Activated naive CD8-positive, alpha-beta T cell treated with anti-CD3 and anti-CD28 coated beads, Interleukin-2, amount 10 ng/mL, durations not matched to agents 7 days and 5 days (primary cell): ENCODE measurements at regions not wholly inside any gene's neighbourhood (a gene's known extent, or its start where the extent isn't known, plus 50 kb on each side); places are given as distances from the start of the nearest gene placed in this dataset.
"Not testable (repeated sequence)": the region's sequence is repeated elsewhere in the genome, so short reads cannot be mapped to it uniquely, and the experiment has no call there.

Experiments used
- ATAC-seq: fragments of 150-1000 bp; cut with Tn5 transposase; one replicate; pipeline ENCODE4 v1.10.0; 2021; ENCODE audit warnings: low read depth, moderate library complexity
- POLR2A ChIA-PET: fragments of 350-600 bp; sonication (Branson Sonifier 250); formaldehyde crosslinking; loops from one replicate; lab custom pipeline; 2021; ENCODE audit warnings: antibody characterized with exemption; lab: Charles Lee
- DNase-seq: peaks from one replicate; pipeline ENCODE4 v3.0.0; 2021
- H3K27ac Mint-ChIP-seq: one replicate; pipeline ENCODE4 v1.8.0; 2022; ENCODE audit warnings: mild to moderate bottlenecking, mixed read lengths
- H3K27me3 Mint-ChIP-seq: one replicate; pipeline ENCODE4 v1.8.0; 2022; ENCODE audit warnings: mild to moderate bottlenecking, moderate library complexity, mixed read lengths
- H3K36me3 Mint-ChIP-seq: one replicate; pipeline ENCODE4 v1.8.0; 2021; ENCODE audit warnings: mild to moderate bottlenecking, mixed read lengths
- H3K4me1 Mint-ChIP-seq: one replicate; pipeline ENCODE4 v1.8.0; 2021; ENCODE audit warnings: mixed read lengths
- H3K4me3 Mint-ChIP-seq: one replicate; pipeline ENCODE4 v1.8.0; 2022; ENCODE audit warnings: mild to moderate bottlenecking, moderate library complexity, mixed read lengths
- H3K9me3 Mint-ChIP-seq: one replicate; pipeline ENCODE4 v1.8.0; 2021; ENCODE audit warnings: mixed read lengths

DNA sequence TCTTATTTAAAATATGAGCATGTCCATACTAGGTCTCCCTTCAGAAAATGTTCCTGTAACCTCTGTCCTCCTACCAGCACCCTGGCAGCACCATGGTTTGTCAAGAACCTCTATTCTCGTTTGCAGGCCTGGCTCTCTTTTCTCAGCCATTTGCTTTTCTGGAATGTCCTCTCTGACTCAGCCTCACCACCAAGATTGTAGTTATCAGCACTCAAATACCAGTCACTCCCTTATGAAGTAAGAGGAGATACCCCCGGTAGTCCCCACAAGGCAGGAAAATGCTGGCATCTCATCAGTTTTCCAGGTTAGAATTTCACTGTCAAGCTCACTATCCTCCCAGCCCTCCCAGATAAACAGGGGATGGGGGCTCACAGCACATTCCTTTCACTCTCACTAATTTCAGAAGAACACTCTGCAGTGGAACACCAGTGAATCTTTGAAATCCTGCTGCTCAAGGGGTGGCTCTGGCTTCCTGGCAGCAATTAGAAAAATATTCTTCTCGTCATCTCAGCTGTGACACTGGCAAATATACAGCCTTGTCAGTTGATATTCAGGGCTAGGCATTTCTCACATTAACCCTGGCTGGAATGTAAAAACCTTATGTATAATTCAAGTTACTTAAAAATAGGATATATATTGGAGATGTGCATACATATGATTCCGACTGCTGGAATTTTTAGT, 129.2 kb downstream of the TBX18 start:
- DNase-seq (no peak), ATAC-seq (no peak)
- Mint-ChIP-seq H3K27ac (no peak overlapping the region), H3K9me3 (peaks cover 2% of the 10 kb centered on the region), H3K36me3 (no peaks in the 10 kb centered on the region), H3K27me3 (no peaks in the 10 kb centered on the region), H3K4me1 (no peaks in the 10 kb centered on the region), H3K4me3 (no peak overlapping the region)
- POLR2A ChIA-PET: no interaction called here

DNA sequence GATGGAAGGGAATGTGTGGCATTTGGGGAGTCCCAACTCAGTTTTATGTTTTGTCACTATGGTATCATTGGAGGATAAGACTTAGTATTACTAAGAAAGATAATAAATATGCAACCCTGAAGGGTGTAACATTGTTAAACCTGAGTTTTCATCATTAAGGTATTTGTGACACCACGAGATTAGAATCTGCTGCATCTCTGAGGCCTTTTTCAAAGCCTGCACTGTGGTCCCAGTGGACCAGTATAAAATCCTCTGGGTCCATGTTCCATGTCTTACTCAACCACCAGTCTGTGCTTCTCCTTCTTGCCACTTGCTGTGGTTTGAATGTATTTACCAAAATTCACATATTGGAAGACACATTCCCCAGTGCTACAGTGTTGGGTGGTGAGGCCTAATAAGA, 130.6 kb downstream of the TBX18 start:
- DNase-seq: no peak
- POLR2A ChIA-PET: no interaction called here
- Mint-ChIP-seq H3K27me3 (no peaks in the 10 kb centered on the region), H3K36me3 (no peaks in the 10 kb centered on the region), H3K4me3 (no peak overlapping the region), H3K4me1 (no peaks in the 10 kb centered on the region), H3K9me3 (peaks cover 2% of the 10 kb centered on the region), H3K27ac (no peak overlapping the region)
- no peak for ATAC-seq

DNA sequence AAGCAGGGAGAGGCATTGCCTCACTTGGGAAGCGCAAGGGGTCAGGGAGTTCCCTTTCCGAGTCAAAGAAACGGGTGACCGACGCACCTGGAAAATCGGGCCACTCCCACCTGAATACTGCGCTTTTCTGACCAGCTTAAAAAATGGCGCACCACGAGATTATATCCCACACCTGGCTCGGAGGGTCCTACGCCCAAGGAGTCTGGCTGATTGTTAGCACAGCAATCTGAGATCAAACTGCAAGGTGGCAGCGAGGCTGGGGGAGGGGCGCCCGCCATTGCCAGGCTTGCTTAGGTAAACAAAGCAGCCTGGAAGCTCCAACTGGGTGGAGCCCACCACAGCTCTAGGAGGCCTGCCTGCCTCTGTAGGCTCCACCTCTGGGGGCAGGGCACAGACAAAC, 137.9 kb downstream of the TBX18 start:
- H3K9me3 Mint-ChIP-seq, ATAC-seq: not testable (repeated sequence)

DNA sequence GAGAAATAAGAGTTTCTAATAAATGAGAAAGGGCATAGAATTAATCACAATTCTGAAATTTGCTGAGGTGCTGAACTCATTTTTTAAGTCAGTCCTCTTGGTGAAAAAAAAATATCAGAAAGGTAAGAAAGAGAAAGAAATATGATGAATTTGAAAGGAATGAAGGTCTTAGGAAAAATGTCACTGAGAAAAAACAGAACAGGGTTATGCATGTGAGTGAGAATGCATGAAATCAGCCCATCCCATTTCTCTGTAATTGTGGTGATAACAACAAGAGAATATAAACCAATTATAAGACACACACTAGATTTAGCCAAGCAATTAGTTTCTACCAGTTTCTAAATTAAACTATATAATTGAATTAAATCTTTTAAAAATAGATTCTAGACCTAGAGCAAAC, 138.9 kb downstream of the TBX18 start:
- Mint-ChIP-seq H3K4me1 (no peaks in the 10 kb centered on the region), H3K9me3 (peaks cover 6% of the 10 kb centered on the region), H3K27ac (no peak overlapping the region), H3K36me3 (no peaks in the 10 kb centered on the region), H3K27me3 (no peaks in the 10 kb centered on the region), H3K4me3 (no peak overlapping the region)
- POLR2A ChIA-PET: no interaction called here
- no peak for ATAC-seq
- DNase-seq: no peak

More for the DNA sequence above, 137.9 kb downstream of the TBX18 start:
- H3K4me3 Mint-ChIP-seq, DNase-seq, H3K4me1 Mint-ChIP-seq, POLR2A ChIA-PET, H3K36me3 Mint-ChIP-seq, H3K27me3 Mint-ChIP-seq, H3K27ac Mint-ChIP-seq: not testable (repeated sequence)

DNA sequence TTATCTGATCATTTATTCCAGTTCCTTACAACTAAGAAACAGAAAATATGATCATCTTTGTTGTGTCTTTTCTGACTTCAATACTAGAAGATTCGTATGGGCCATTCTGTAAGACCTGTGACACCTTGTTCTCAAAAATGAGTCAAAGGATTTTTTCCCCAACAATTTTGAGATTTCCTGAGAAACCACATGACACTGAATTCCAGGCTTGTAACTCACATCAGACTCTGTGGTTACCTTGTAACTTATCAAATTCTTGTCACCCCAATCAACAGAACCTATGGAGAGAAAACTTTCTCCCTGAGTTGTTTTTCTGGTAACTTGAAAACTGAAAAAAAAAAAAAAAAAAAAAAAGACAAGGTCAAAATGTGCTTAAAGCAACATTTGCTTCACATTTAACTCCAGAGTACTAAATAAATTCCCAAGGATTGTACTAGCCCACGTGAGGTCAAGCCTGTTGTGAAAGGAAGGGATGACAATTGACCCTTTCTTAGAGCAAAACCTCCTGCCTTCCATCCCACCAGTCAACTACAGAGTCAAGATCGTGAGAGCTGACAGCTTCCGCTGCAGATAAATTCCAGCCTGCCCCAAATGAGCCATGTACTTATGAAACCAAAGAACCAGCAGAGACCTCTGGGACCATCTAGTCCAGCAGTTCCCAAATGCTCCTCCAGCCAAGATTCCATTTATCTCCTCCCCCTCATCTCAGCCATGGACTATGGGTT, 140.3 kb downstream of the TBX18 start:
- ATAC-seq (no peak), DNase-seq (no peak)
- Mint-ChIP-seq H3K27ac (no peak overlapping the region), H3K27me3 (no peaks in the 10 kb centered on the region), H3K9me3 (peaks cover 6% of the 10 kb centered on the region), H3K4me1 (no peaks in the 10 kb centered on the region), H3K36me3 (no peaks in the 10 kb centered on the region), H3K4me3 (no peak overlapping the region)
- POLR2A ChIA-PET: no interaction called here

DNA sequence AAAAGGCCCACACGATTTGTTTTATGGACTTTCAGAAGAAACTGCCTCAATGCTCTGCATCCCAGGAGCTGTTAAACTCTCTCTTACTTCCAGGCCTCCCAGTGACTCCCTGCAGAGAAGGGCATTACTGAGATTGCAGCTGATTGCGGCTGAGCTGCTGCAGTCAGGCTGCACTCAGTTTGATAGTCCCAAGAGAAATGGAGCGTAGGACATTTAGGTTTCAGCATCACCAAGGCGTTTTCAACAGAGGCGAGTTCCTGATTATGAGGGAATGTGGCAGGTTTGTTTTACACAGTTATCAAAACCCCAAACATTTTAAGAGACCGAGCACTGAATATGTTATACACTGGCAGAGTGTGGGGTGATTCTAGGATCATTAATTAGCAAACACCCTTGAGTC, 145.6 kb downstream of the TBX18 start:
- H3K36me3 Mint-ChIP-seq: no peaks in the 10 kb centered on the region
- H3K4me1 Mint-ChIP-seq: no peaks in the 10 kb centered on the region
- POLR2A ChIA-PET: no interaction called here
- DNase-seq (no peak), ATAC-seq (no peak)
- H3K27ac Mint-ChIP-seq: no peak overlapping the region
- peaks cover 6% of the 10 kb centered on the region for H3K9me3 Mint-ChIP-seq
- H3K27me3 Mint-ChIP-seq: no peaks in the 10 kb centered on the region
- H3K4me3 Mint-ChIP-seq: no peak overlapping the region

DNA sequence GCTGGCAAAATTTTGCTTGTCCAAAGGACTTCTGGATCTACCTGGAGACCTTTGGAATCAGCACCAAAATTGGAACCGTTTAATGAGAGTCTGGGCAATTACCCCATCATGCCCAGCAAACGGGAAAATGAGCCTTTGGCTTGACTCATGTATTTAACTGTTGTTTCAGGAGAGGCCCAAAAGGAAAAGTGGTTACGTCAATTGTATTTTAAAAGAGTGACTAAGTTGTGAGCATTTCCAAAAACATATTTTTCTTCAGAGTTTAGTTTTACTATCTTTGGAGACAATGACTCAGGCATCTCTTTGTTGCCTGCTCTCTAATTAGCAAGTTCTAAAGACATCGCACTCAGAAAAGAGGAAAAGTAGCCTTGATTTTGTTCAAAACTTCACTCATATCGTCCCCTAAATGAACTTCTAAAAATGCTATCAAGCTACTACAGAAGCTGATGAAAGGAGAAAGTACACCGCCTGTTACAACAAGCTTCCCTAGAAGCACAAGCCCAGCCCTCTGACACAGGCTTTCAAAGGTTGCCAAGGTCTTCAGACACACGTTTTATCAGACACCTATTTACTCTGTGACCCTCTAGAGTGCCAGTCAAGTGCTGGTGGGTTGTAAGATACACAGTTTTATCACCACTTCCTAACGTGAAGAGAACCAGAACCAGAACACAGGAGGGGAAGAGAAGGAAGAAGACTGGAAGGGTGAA, 146.2 kb downstream of the TBX18 start:
- no peak overlapping the region for H3K4me3 Mint-ChIP-seq
- DNase-seq (no peak), ATAC-seq (no peak)
- H3K4me1 Mint-ChIP-seq: no peaks in the 10 kb centered on the region
- peaks cover 6% of the 10 kb centered on the region for H3K9me3 Mint-ChIP-seq
- no peaks in the 10 kb centered on the region for H3K27me3 Mint-ChIP-seq
- POLR2A ChIA-PET: no interaction called here
- no peak overlapping the region for H3K27ac Mint-ChIP-seq
- H3K36me3 Mint-ChIP-seq: no peaks in the 10 kb centered on the region

DNA sequence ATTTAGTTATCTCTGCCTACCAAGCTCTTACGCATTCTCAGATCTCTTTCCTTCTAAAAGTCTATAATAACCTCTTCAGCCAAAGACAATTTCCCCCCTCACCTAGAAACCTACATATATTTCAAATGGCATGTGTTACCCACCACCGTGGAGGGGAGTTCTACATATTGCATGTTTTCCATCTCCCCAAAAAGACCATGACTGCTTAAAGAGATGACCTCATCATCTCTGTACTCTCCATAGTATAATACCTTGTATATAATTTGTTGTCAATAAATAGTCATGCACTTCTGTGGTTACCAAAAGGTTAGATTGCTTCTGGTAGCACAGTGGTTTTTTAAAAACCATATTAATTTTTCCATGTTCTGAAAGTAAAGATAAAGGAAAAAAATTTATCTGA, 148.4 kb downstream of the TBX18 start:
- POLR2A ChIA-PET: no interaction called here
- DNase-seq (no peak), ATAC-seq (no peak)
- H3K9me3 Mint-ChIP-seq: no peaks in the 10 kb centered on the region
- no peaks in the 10 kb centered on the region for H3K27me3 Mint-ChIP-seq
- H3K36me3 Mint-ChIP-seq: no peaks in the 10 kb centered on the region
- H3K4me1 Mint-ChIP-seq: no peaks in the 10 kb centered on the region
- no peak overlapping the region for H3K27ac Mint-ChIP-seq
- H3K4me3 Mint-ChIP-seq: no peak overlapping the region

DNA sequence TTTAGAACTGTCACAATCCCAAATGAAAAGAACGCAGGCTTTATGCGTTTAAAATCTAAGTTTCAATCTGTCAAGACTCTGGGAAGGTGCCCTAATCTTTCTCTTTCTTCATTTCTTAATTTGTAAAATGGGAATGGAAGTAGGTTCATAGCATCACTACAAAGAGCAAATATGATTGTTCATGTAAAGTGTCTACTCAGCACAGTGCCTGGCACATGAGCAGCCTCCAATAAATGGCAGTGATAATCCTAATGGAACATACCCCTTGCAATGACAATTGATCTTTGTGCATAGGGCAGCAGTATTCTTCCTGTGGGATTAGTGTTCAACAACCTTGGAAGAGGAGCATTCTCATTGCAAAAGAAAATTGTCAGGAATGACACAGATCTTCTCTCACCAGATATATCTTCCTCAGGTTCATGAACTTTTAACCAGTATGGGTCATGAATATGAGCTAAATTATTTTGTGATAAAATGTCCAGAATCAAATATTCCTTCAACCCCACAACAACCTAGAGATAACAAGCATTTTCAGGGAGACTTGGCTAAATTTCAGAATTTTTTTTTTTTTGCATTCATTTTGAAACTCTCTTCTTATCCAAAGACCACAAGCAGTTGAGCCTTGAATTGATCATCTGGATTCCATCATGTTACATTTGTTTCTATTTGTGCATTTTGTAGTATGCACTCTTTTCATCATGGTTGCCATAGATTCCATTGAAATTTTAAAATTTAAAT, 149.1 kb downstream of the TBX18 start:
- Mint-ChIP-seq H3K27ac (no peak overlapping the region), H3K4me3 (no peak overlapping the region), H3K27me3 (no peaks in the 10 kb centered on the region), H3K4me1 (no peaks in the 10 kb centered on the region), H3K9me3 (no peaks in the 10 kb centered on the region), H3K36me3 (no peaks in the 10 kb centered on the region)
- POLR2A ChIA-PET: no interaction called here
- DNase-seq: no peak
- ATAC-seq: no peak

DNA sequence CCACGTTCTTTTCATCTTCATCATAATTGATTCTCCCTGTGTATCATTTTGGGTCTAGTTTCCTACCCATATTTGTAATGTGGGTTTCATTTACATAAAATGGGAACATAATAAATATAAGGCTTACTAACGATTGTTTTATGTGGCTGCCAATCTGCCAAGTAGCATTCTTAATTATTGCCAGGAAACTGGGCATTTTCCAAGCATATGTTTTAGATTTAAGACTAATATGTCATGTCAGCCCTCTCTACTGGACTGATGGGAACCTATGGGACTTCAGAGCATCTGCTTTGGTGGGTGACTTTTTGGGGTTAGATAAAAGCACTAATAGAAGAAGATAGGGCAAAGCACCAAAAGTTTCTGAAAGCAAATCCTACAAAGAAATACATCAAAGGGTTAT, 157.5 kb downstream of the TBX18 start:
- H3K36me3 Mint-ChIP-seq: no peaks in the 10 kb centered on the region
- no peaks in the 10 kb centered on the region for H3K4me1 Mint-ChIP-seq
- no peak overlapping the region for H3K4me3 Mint-ChIP-seq
- no peak for ATAC-seq
- no peaks in the 10 kb centered on the region for H3K27me3 Mint-ChIP-seq
- POLR2A ChIA-PET: no interaction called here
- H3K9me3 Mint-ChIP-seq: no peaks in the 10 kb centered on the region
- DNase-seq: no peak
- no peak overlapping the region for H3K27ac Mint-ChIP-seq

DNA sequence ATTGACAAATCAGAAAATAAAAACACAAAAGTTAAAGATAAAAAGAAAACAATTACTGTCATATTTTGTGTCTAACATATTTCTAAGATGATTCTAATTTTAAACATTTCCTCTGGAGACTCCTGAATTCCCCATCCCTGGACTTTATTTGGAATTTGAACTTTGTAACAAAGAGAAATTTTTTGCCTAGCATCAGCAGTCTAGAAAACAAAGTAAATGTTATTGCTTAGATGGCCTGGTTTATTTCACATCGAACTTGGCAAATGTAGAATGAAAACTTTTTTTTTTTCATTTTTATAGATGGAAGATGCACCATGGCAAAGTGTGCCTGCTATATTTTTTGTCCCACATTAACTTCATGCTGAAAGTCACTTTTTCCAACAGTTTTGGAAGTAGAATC, 159.1 kb downstream of the TBX18 start:
- ATAC-seq: no peak
- DNase-seq: no peak
- H3K27ac Mint-ChIP-seq: no peak overlapping the region
- no peaks in the 10 kb centered on the region for H3K36me3 Mint-ChIP-seq
- H3K4me3 Mint-ChIP-seq: no peak overlapping the region
- peaks cover 2% of the 10 kb centered on the region for H3K9me3 Mint-ChIP-seq
- H3K4me1 Mint-ChIP-seq: peaks cover 4% of the 10 kb centered on the region
- no peaks in the 10 kb centered on the region for H3K27me3 Mint-ChIP-seq
- POLR2A ChIA-PET: no interaction called here

DNA sequence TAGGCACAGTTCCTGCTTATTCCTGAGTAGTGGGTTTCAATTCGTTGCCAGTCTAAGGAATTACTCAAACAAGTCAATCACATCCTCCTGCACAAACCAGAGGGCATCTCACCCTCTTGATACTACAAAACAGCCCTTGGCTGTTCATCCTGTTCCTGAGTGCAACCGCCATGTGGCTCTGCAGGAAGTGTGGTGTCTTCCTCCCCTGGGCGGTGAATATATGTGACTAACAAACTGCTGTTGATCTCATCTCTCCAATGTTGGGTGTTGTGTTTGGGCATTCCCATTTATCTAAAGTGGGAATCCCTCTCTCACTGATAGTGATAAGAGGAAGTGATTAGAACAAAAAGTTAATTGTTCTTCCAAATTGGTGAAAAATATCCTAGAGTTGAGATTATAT, 163.0 kb downstream of the TBX18 start:
- POLR2A ChIA-PET: no interaction called here
- ATAC-seq (no peak), DNase-seq (no peak)
- Mint-ChIP-seq H3K4me1 (peaks cover 7% of the 10 kb centered on the region), H3K9me3 (peaks cover 2% of the 10 kb centered on the region), H3K36me3 (no peaks in the 10 kb centered on the region), H3K27ac (no peak overlapping the region), H3K4me3 (no peak overlapping the region), H3K27me3 (no peaks in the 10 kb centered on the region)

DNA sequence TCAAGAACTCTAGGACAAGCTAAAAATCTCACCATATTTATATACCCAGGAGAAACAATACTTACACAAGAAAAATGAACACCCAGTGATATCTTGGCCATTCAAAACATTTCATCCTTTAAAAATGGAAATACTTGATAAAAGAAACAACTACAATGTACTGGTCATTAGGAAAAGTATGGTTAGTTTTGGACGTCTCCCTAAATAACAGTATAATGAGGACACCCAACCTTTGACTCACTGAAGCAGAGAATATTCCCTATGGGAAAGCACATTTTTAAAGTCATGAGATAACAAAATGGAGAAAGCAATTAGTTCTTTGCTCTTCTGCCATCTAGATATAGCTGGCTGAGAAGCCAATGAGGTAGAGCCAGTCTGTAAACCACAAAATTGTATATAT, 164.4 kb downstream of the TBX18 start:
- Mint-ChIP-seq H3K4me1 (peaks cover 7% of the 10 kb centered on the region), H3K36me3 (no peaks in the 10 kb centered on the region), H3K4me3 (no peak overlapping the region), H3K27me3 (no peaks in the 10 kb centered on the region), H3K9me3 (peaks cover 2% of the 10 kb centered on the region), H3K27ac (no peak overlapping the region)
- POLR2A ChIA-PET: no interaction called here
- ATAC-seq (no peak), DNase-seq (no peak)
